Mammary epithelial cell (primary cell): ENCODE measurements at regions not wholly inside any gene's neighbourhood (a gene's known extent, or its start where the extent isn't known, plus 50 kb on each side); places are given as distances from the start of the nearest gene placed in this dataset.

Source experiments
- CTCF ChIP-seq, 2 donors: IDR thresholded peaks in 1 of 2; conservative IDR thresholded peaks in 1 of 2; 2 replicates each; pipeline ENCODE4 v1.5.1; 2011 to 2012; ENCODE audit warnings: inconsistent platforms in 2 of 2, low read length in 2 of 2, mild to moderate bottlenecking in 2 of 2, control low read depth in 1 of 2, low read depth in 1 of 2; ENCODE audit not compliant: insufficient read depth in 1 of 2; ENCODE audit errors: extremely low read depth in 1 of 2
- EZH2 ChIP-seq: IDR thresholded peaks from 2 replicates; pipeline ENCODE4 v1.6.1; 2012; ENCODE audit warnings: low read length, inconsistent platforms, borderline replicate concordance

- no peak for TF ChIP-seq CTCF (conservative IDR thresholded peaks at IDR 0.05 in 1 of 2, IDR thresholded peaks at IDR 0.05 in 1 of 2; ENCODE audit: extremely low read depth in 1 of 2, insufficient read depth in 1 of 2, low read depth in 1 of 2, low read length in 2 of 2)
- no peak for TF ChIP-seq EZH2
Measured at GRCh38 chr2:163255086-163255485, 416.5 kb upstream of the KCNH7 start.
